M059J (cell line): ENCODE measurements at regions not wholly inside any gene's neighbourhood (a gene's known extent, or its start where the extent isn't known, plus 50 kb on each side); places are given as distances from the start of the nearest gene placed in this dataset.

Experiments used
- DNase-seq: peaks from one replicate; pipeline ENCODE4 v3.0.0-alpha.2; 2012; ENCODE audit warnings: low read depth

GRCh38 chr2:65537651-65538385 lies 105.4 kb upstream of the SPRED2 start:
- no peak for DNase-seq

- no peak for DNase-seq
Measured at GRCh38 chr2:65536596-65536995, 104.2 kb upstream of the SPRED2 start.

GRCh38 chr2:65532937-65533336 lies 100.5 kb upstream of the SPRED2 start:
- DNase-seq = peak; percentile 47

GRCh38 chr2:65532326-65532725 lies 99.9 kb upstream of the SPRED2 start:
- no peak for DNase-seq

GRCh38 chr2:65530547-65531320 lies 98.3 kb upstream of the SPRED2 start:
- DNase-seq = peak; percentile 81

- DNase-seq = no peak
Measured at GRCh38 chr2:65529419-65529818, 97.0 kb upstream of the SPRED2 start.

- no peak for DNase-seq
Measured at GRCh38 chr2:65528241-65528574, 95.8 kb upstream of the SPRED2 start.

- DNase-seq = no peak
Measured at GRCh38 chr2:65527451-65528240, 95.2 kb upstream of the SPRED2 start.

GRCh38 chr2:65525616-65526231 lies 93.3 kb upstream of the SPRED2 start:
- DNase-seq = no peak

- no peak for DNase-seq
Measured at GRCh38 chr2:65522922-65523321, 90.5 kb upstream of the SPRED2 start.

- no peak for DNase-seq
Measured at GRCh38 chr2:65518751-65519150, 86.4 kb upstream of the SPRED2 start.

GRCh38 chr2:65514555-65515195 lies 82.3 kb upstream of the SPRED2 start:
- peak; percentile 44 for DNase-seq

- no peak for DNase-seq
Measured at GRCh38 chr2:65512783-65513182, 80.4 kb upstream of the SPRED2 start.

GRCh38 chr2:65511306-65511705 lies 78.9 kb upstream of the SPRED2 start:
- no peak for DNase-seq

- DNase-seq = no peak
Measured at GRCh38 chr2:65508225-65508624, 75.8 kb upstream of the SPRED2 start.

- no peak for DNase-seq
Measured at GRCh38 chr2:65507102-65508069, 75.0 kb upstream of the SPRED2 start.

GRCh38 chr2:65504814-65505697 lies 72.7 kb upstream of the SPRED2 start:
- DNase-seq = no peak

- no peak for DNase-seq
Measured at GRCh38 chr2:65504201-65504600, 71.8 kb upstream of the SPRED2 start.

GRCh38 chr2:65503746-65504145 lies 71.3 kb upstream of the SPRED2 start:
- no peak for DNase-seq
